HL-60 (cell line): ENCODE measurements at regions not wholly inside any gene's neighbourhood (a gene's known extent, or its start where the extent isn't known, plus 50 kb on each side); places are given as distances from the start of the nearest gene placed in this dataset.

Source experiments
- DNase-seq, 2 experiments: peaks; one replicate each; pipeline ENCODE4 v3.0.0-alpha.2; 2010 to 2020; ENCODE audit warnings: low read depth in 1 of 2, low spot score in 1 of 2
- H3K27ac ChIP-seq: fragments of 250-450 bp; sonication (Bioruptor Pico); replicated peaks from 2 replicates; pipeline ENCODE4 v1.5.1; 2020; ENCODE audit warnings: mild to moderate bottlenecking, moderate library complexity
- H3K27me3 ChIP-seq: fragments of 250-450 bp; sonication (Bioruptor Pico); 2 replicates; pipeline ENCODE4 v1.5.1; 2021; ENCODE audit warnings: mild to moderate bottlenecking, moderate library complexity; ENCODE audit not compliant: insufficient read depth, poor library complexity, severe bottlenecking
- H3K4me3 ChIP-seq: replicated peaks from 2 replicates; pipeline ENCODE4 v1.5.1; 2011; ENCODE audit warnings: mild to moderate bottlenecking, control low read depth, low read length; ENCODE audit not compliant: insufficient read depth
- GABPA ChIP-seq: IDR thresholded peaks from 2 replicates; pipeline ENCODE4 v1.6.1; 2012; ENCODE audit warnings: low read depth
- POLR2AphosphoS5 ChIP-seq: IDR thresholded peaks from 2 replicates; pipeline ENCODE4 v1.6.1; 2012; ENCODE audit warnings: low read depth
- SPI1 ChIP-seq: IDR thresholded peaks from 2 replicates; pipeline ENCODE4 v1.6.1; 2012; ENCODE audit warnings: low read depth, mild to moderate bottlenecking, borderline replicate concordance
- TF ChIP-seq, protein P1 (sequence below): IDR thresholded peaks from one replicate; pipeline ENCODE4 v1.5.1; 2011; ENCODE audit warnings: low read length, control low read depth, inconsistent platforms; ENCODE audit not compliant: insufficient read depth
- TF ChIP-seq, protein P2 (sequence below): IDR thresholded peaks from 2 replicates; pipeline ENCODE4 v1.6.1; 2012; ENCODE audit warnings: low read depth; ENCODE audit not compliant: insufficient replicate concordance

DNA sequence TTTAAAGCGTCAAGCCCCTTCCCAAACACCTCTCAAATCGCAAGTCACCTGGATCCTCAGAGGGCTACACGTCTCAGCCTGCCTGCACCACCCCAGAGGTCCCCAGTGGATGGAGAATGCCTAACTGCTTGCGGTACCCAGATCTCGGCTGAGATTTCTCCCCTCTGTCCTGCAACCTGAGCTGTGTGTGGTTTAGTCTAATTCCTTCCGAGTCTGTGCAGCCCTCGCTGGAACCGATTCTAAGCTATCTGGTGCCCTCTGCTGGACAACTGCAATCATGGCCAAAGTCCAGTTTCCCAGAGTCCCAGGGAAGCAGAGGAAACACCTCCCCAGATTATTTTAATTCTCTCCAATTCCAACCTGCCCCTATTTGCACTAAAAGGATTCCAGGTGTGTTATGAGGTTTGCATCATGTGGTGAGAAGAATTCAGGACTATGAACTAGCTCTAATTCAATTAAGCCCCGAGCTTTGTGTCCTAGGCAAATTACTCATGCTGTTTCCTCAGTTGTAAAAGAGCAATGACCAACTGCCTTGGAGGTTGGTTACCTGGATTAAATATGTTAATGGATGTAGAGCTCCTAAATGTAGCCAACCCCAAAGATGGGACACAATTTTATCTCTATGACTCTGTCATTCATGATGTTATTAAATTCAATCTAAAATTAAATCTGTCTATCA, 276.1 kb upstream of the NCKAP5 start:
- H3K4me3 ChIP-seq, result no peak overlapping the region
- no peaks in the 10 kb centered on the region for H3K27me3 ChIP-seq
- peak; percentile 10 to 38 for DNase-seq
- H3K27ac ChIP-seq, result no peak overlapping the region
- TF ChIP-seq, protein P1, sequence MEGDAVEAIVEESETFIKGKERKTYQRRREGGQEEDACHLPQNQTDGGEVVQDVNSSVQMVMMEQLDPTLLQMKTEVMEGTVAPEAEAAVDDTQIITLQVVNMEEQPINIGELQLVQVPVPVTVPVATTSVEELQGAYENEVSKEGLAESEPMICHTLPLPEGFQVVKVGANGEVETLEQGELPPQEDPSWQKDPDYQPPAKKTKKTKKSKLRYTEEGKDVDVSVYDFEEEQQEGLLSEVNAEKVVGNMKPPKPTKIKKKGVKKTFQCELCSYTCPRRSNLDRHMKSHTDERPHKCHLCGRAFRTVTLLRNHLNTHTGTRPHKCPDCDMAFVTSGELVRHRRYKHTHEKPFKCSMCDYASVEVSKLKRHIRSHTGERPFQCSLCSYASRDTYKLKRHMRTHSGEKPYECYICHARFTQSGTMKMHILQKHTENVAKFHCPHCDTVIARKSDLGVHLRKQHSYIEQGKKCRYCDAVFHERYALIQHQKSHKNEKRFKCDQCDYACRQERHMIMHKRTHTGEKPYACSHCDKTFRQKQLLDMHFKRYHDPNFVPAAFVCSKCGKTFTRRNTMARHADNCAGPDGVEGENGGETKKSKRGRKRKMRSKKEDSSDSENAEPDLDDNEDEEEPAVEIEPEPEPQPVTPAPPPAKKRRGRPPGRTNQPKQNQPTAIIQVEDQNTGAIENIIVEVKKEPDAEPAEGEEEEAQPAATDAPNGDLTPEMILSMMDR, result peak; percentile 84
- no peak for TF ChIP-seq GABPA
- TF ChIP-seq, protein P2, sequence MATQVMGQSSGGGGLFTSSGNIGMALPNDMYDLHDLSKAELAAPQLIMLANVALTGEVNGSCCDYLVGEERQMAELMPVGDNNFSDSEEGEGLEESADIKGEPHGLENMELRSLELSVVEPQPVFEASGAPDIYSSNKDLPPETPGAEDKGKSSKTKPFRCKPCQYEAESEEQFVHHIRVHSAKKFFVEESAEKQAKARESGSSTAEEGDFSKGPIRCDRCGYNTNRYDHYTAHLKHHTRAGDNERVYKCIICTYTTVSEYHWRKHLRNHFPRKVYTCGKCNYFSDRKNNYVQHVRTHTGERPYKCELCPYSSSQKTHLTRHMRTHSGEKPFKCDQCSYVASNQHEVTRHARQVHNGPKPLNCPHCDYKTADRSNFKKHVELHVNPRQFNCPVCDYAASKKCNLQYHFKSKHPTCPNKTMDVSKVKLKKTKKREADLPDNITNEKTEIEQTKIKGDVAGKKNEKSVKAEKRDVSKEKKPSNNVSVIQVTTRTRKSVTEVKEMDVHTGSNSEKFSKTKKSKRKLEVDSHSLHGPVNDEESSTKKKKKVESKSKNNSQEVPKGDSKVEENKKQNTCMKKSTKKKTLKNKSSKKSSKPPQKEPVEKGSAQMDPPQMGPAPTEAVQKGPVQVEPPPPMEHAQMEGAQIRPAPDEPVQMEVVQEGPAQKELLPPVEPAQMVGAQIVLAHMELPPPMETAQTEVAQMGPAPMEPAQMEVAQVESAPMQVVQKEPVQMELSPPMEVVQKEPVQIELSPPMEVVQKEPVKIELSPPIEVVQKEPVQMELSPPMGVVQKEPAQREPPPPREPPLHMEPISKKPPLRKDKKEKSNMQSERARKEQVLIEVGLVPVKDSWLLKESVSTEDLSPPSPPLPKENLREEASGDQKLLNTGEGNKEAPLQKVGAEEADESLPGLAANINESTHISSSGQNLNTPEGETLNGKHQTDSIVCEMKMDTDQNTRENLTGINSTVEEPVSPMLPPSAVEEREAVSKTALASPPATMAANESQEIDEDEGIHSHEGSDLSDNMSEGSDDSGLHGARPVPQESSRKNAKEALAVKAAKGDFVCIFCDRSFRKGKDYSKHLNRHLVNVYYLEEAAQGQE, result no peak

DNA sequence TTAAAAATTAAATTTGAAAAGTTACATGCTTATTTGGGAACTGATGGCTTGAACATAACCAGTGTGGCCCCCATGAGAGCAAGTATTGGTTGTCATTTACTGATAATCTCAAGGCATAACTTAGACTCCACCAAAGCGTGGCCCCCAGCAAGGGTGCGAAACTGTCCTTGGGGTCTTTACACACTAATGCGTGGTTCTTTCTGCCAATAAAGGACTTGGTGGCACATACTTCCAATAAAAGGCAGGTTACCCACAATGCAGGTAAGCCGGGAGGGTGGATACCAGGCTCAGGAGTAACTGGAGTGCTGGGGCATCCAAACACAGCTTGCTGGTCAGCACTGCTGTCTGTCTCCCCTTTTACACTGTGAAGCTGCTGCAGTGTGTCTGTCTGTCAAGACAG, 278.2 kb upstream of the NCKAP5 start:
- no peak for DNase-seq
- no peak overlapping the region for H3K4me3 ChIP-seq
- TF ChIP-seq SPI1, result no peak
- no peak for TF ChIP-seq POLR2AphosphoS5
- TF ChIP-seq, protein P2, result no peak
- TF ChIP-seq, protein P1, result no peak
- TF ChIP-seq GABPA, result no peak
- no peaks in the 10 kb centered on the region for H3K27me3 ChIP-seq
- no peak overlapping the region for H3K27ac ChIP-seq

DNA sequence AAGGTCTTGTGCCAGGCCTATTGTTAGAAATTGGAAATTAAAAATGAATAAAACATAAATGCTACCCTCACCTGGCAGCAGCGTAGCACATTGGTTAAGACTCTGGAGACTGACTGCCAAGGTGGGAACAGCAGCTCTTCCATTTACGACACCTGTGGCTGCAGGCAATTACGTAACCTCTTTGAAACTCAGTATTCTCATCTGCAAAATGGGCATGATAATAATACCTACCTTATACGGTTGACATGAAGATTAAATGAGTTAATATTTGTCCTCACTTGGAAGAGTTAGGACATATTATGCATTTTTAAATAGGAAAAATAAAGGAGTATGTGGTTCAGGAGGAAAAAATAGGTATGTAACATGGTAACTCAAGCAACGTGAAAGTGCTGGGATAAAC, 279.3 kb upstream of the NCKAP5 start:
- no peak overlapping the region for H3K4me3 ChIP-seq
- H3K27ac ChIP-seq, result no peak overlapping the region
- H3K27me3 ChIP-seq, result no peaks in the 10 kb centered on the region
- DNase-seq, result no peak
- TF ChIP-seq, protein P1, result no peak
- TF ChIP-seq, protein P2, result no peak
- no peak for TF ChIP-seq SPI1
- TF ChIP-seq GABPA, result no peak
- no peak for TF ChIP-seq POLR2AphosphoS5
